Loucy (cell line): ENCODE measurements at regions not wholly inside any gene's neighbourhood (a gene's known extent, or its start where the extent isn't known, plus 50 kb on each side); places are given as distances from the start of the nearest gene placed in this dataset.
"Not testable (repeated sequence)": the region's sequence is repeated elsewhere in the genome, so short reads cannot be mapped to it uniquely, and the experiment has no call there.

ENCODE experiments used
- EZH2phosphoT487 ChIP-seq: fragments of 200-600 bp; IDR thresholded peaks from 2 replicates; pipeline ENCODE4 v1.6.1; 2018; ENCODE audit warnings: antibody characterized with exemption, mild to moderate bottlenecking, moderate library complexity, borderline replicate concordance
- TF ChIP-seq, protein P1 (sequence below): fragments of 200-600 bp; sonication (generic); conservative IDR thresholded peaks from 2 replicates; pipeline ENCODE4 v1.5.1; 2014; ENCODE audit warnings: mild to moderate bottlenecking, antibody characterized with exemption, low read length

DNA sequence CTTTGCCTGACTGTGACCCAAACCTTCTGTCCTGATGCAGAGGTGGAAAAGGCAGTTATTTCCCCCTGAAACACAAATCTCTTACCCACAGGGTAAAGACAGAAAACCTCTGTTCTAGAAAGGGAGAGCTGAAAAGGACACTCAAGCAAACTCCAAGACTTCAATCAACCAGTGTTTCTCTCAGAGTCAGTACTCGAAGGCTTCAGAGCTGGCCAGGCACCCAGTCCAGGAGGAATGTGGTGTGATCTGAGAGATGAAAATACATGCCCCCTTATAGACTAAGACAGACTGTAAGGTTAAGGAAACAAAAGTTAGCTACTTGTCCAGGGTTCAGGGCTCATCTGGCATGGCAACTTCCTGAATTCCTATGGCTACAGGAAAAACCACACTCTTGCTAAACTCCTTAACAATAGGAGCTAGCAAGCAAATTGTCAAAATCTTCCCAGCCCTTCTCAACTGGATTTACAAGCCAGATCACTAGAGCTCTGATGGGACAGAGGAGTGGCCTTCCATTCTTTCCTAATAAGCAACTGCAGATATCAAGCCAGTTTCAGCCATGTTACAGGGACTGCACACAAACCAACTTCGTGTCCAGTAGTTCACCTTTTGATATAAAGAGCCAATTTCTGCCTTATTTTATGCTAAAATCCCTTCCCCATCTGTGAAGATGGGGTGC, 110.9 kb downstream of the PPIAL4G start:
- TF ChIP-seq, protein P1, sequence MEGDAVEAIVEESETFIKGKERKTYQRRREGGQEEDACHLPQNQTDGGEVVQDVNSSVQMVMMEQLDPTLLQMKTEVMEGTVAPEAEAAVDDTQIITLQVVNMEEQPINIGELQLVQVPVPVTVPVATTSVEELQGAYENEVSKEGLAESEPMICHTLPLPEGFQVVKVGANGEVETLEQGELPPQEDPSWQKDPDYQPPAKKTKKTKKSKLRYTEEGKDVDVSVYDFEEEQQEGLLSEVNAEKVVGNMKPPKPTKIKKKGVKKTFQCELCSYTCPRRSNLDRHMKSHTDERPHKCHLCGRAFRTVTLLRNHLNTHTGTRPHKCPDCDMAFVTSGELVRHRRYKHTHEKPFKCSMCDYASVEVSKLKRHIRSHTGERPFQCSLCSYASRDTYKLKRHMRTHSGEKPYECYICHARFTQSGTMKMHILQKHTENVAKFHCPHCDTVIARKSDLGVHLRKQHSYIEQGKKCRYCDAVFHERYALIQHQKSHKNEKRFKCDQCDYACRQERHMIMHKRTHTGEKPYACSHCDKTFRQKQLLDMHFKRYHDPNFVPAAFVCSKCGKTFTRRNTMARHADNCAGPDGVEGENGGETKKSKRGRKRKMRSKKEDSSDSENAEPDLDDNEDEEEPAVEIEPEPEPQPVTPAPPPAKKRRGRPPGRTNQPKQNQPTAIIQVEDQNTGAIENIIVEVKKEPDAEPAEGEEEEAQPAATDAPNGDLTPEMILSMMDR, result not testable (repeated sequence)
- TF ChIP-seq EZH2phosphoT487, result not testable (repeated sequence)
